H9 (cell line): ENCODE measurements at regions not wholly inside any gene's neighbourhood (a gene's known extent, or its start where the extent isn't known, plus 50 kb on each side); places are given as distances from the start of the nearest gene placed in this dataset.

Experiments used
- DNase-seq: peaks from one replicate; pipeline ENCODE4 v3.0.0-alpha.2; 2017
- H2AFZ ChIP-seq: one replicate; pipeline ENCODE4 v1.6.1; 2013; ENCODE audit warnings: mild to moderate bottlenecking, low read length, control low read depth, moderate library complexity
- H2AK5ac ChIP-seq: 2 replicates; pipeline ENCODE4 v1.6.1; 2013; ENCODE audit warnings: low read length, control low read depth, mixed read lengths; ENCODE audit not compliant: insufficient read length
- H2BK120ac ChIP-seq: one replicate; pipeline ENCODE4 v1.6.1; 2013; ENCODE audit warnings: low read depth, mild to moderate bottlenecking, low read length, control low read depth, inconsistent platforms; ENCODE audit not compliant: poor library complexity, severe bottlenecking
- H2BK12ac ChIP-seq: 2 replicates; pipeline ENCODE4 v1.6.1; 2013; ENCODE audit warnings: low read length, control low read depth, mixed read lengths, low read depth; ENCODE audit not compliant: insufficient read length
- H2BK15ac ChIP-seq: 2 replicates; pipeline ENCODE4 v1.6.1; 2013; ENCODE audit warnings: low read depth, low read length, control low read depth
- H2BK20ac ChIP-seq: one replicate; pipeline ENCODE4 v1.6.1; 2013; ENCODE audit warnings: low read depth, mild to moderate bottlenecking, low read length, control low read depth, inconsistent platforms; ENCODE audit not compliant: poor library complexity, severe bottlenecking
- H2BK5ac ChIP-seq: 2 replicates; pipeline ENCODE4 v1.6.1; 2013; ENCODE audit warnings: low read length, control low read depth, mixed read lengths; ENCODE audit not compliant: insufficient read length
- H3K14ac ChIP-seq: 2 replicates; pipeline ENCODE4 v1.6.1; 2013; ENCODE audit warnings: low read length, control low read depth; ENCODE audit not compliant: insufficient read depth
- H3K18ac ChIP-seq: 2 replicates; pipeline ENCODE4 v1.6.1; 2013; ENCODE audit warnings: low read depth, mild to moderate bottlenecking, mixed read lengths, low read length, control low read depth; ENCODE audit not compliant: insufficient read length
- H3K23ac ChIP-seq: 2 replicates; pipeline ENCODE4 v1.6.1; 2013; ENCODE audit warnings: low read length, control low read depth, mixed read lengths, low read depth; ENCODE audit not compliant: insufficient read length
- H3K23me2 ChIP-seq: 2 replicates; pipeline ENCODE4 v1.6.1; 2013; ENCODE audit warnings: low read depth, mild to moderate bottlenecking, mixed read lengths, low read length, control low read depth; ENCODE audit not compliant: insufficient read length, poor library complexity, severe bottlenecking
- H3K27ac ChIP-seq: 2 replicates; pipeline ENCODE4 v1.5.1; 2013; ENCODE audit warnings: low read length, control low read depth, mixed read lengths, low read depth; ENCODE audit not compliant: insufficient read length
- H3K27me3 ChIP-seq: 2 replicates; pipeline ENCODE4 v1.6.1; 2013; ENCODE audit warnings: low read length, control low read depth, inconsistent platforms; ENCODE audit not compliant: insufficient read depth
- H3K4ac ChIP-seq: 2 replicates; pipeline ENCODE4 v1.6.1; 2013; ENCODE audit warnings: low read depth, mild to moderate bottlenecking, control low read depth, inconsistent platforms, low read length, moderate library complexity
- H3K4me1 ChIP-seq: 2 replicates; pipeline ENCODE4 v1.6.1; 2013; ENCODE audit warnings: low read length, control low read depth, inconsistent platforms; ENCODE audit not compliant: insufficient read depth
- H3K4me2 ChIP-seq: 2 replicates; pipeline ENCODE4 v1.6.1; 2013; ENCODE audit warnings: low read length, control low read depth, mixed read lengths; ENCODE audit not compliant: insufficient read length, insufficient read depth
- H3K56ac ChIP-seq: 2 replicates; pipeline ENCODE4 v1.6.1; 2013; ENCODE audit warnings: low read depth, mild to moderate bottlenecking, mixed read lengths, low read length, control low read depth; ENCODE audit not compliant: insufficient read length
- H3K79me1 ChIP-seq: 2 replicates; pipeline ENCODE4 v1.6.1; 2013; ENCODE audit warnings: low read depth, mild to moderate bottlenecking, moderate library complexity, low read length, control low read depth, inconsistent platforms; ENCODE audit not compliant: insufficient read depth, poor library complexity, severe bottlenecking
- H3K79me2 ChIP-seq: 2 replicates; pipeline ENCODE4 v1.6.1; 2013; ENCODE audit warnings: low read length, control low read depth, inconsistent platforms; ENCODE audit not compliant: insufficient read depth
- H3K9ac ChIP-seq: 2 replicates; pipeline ENCODE4 v1.6.1; 2013; ENCODE audit warnings: low read length, control low read depth, mixed read lengths; ENCODE audit not compliant: insufficient read length; ENCODE audit errors: extremely low read depth
- H3K9me3 ChIP-seq: one replicate; pipeline ENCODE4 v1.6.1; 2013; ENCODE audit warnings: low read depth, low read length, inconsistent platforms; ENCODE audit not compliant: control insufficient read depth
- H3T11ph ChIP-seq: one replicate; pipeline ENCODE4 v1.6.1; 2013; ENCODE audit warnings: mild to moderate bottlenecking, low read length, control low read depth, inconsistent platforms
- H4K20me1 ChIP-seq: one replicate; pipeline ENCODE4 v1.6.1; 2013; ENCODE audit not compliant: control insufficient read depth, insufficient read length, insufficient read depth
- H4K5ac ChIP-seq: 2 replicates; pipeline ENCODE4 v1.6.1; 2013; ENCODE audit warnings: low read depth, mild to moderate bottlenecking, mixed read lengths, low read length, control low read depth; ENCODE audit not compliant: insufficient read length
- H4K8ac ChIP-seq: replicated peaks from 2 replicates; pipeline ENCODE4 v1.6.1; 2013; ENCODE audit warnings: low read length, control low read depth, mixed read lengths, low read depth; ENCODE audit not compliant: insufficient read length
- H4K91ac ChIP-seq: 2 replicates; pipeline ENCODE4 v1.6.1; 2013; ENCODE audit warnings: low read depth, mild to moderate bottlenecking, moderate library complexity, mixed read lengths, low read length, control low read depth; ENCODE audit not compliant: insufficient read length
- H3K27ac Mint-ChIP-seq, 3 experiments: 2 replicates in 2 of 3; 3 replicates in 1 of 3; pipeline ENCODE4 v1.8.0; 2020 to 2021; ENCODE audit warnings: mixed read lengths in 3 of 3, mild to moderate bottlenecking in 1 of 3, moderate library complexity in 1 of 3
- H3K27me3 Mint-ChIP-seq: 2 replicates; pipeline ENCODE4 v1.8.0; 2021; ENCODE audit warnings: low read depth, mild to moderate bottlenecking, moderate library complexity, mixed read lengths
- H3K36me3 Mint-ChIP-seq, 3 experiments: 2 replicates in 2 of 3; 3 replicates in 1 of 3; pipeline ENCODE4 v1.8.0; 2020 to 2021; ENCODE audit warnings: low read depth in 3 of 3, mixed read lengths in 3 of 3; ENCODE audit not compliant: insufficient read depth in 1 of 3
- H3K4me1 Mint-ChIP-seq, 2 experiments: 2 replicates each; pipeline ENCODE4 v1.8.0; 2020; ENCODE audit warnings: mixed read lengths in 2 of 2
- H3K4me3 Mint-ChIP-seq, 2 experiments: 2 replicates in 1 of 2; 3 replicates in 1 of 2; pipeline ENCODE4 v1.8.0; 2020 to 2021; ENCODE audit warnings: mild to moderate bottlenecking in 2 of 2, mixed read lengths in 2 of 2, moderate library complexity in 1 of 2
- H3K9me3 Mint-ChIP-seq, 2 experiments: 2 replicates in 1 of 2; 3 replicates in 1 of 2; pipeline ENCODE4 v1.8.0; 2020; ENCODE audit warnings: mild to moderate bottlenecking in 2 of 2, mixed read lengths in 2 of 2, moderate library complexity in 1 of 2
- WGBS: extraction: QIAGEN DNeasy Blood & Tissue Kit; methylation state at CpG from one replicate; pipeline ENCODE4 v1.1.7; 2013; ENCODE audit warnings: missing lambda C conversion rate, low lambda C conversion rate, mixed read lengths; ENCODE audit not compliant: insufficient read length; ENCODE audit errors: extremely low coverage; 5-methylcytosine and 5-hydroxymethylcytosine counted together
- TF ChIP-seq, protein P1 (sequence below): fragments of 200-600 bp; sonication (generic); conservative IDR thresholded peaks from 3 replicates; pipeline ENCODE4 v1.8.0; 2021; ENCODE audit warnings: antibody characterized with exemption, mild to moderate bottlenecking

GRCh38 chr9:70477146-70477745 is 62.8 kb upstream of the KLF9 start:
- Mint-ChIP-seq H3K27ac (no peak overlapping the region), H3K27me3 (peaks cover 9% of the 10 kb centered on the region), H3K4me1 (peaks cover 21 to 22% of the 10 kb centered on the region in 2 experiments), H3K9me3 (no peaks in the 10 kb centered on the region), H3K36me3 (no peaks in the 10 kb centered on the region), H3K4me3 (no peak overlapping the region)
- Histone ChIP-seq H3K4me1 (peaks cover 8% of the 10 kb centered on the region; the same call in 1 of the 2 replicates), H3K79me2 (no peaks in the 10 kb centered on the region), H4K8ac (no peak overlapping the region), H3K4ac (no peak overlapping the region), H3K79me1 (no peaks in the 10 kb centered on the region), H2AK5ac (no peak overlapping the region), H4K5ac (no peak overlapping the region), H2BK5ac (no peak overlapping the region), H3T11ph (no peak overlapping the region), H3K9me3 (no peaks in the 10 kb centered on the region), H4K91ac (no peak overlapping the region), H3K56ac (no peak overlapping the region), H3K9ac (no peak overlapping the region), H3K23ac (no peak overlapping the region), H3K27me3 (no peaks in the 10 kb centered on the region), H3K4me2 (no peak overlapping the region), H3K27ac (no peak overlapping the region), H3K23me2 (no peaks in the 10 kb centered on the region), H2AFZ (no peak overlapping the region), H2BK120ac (no peak overlapping the region), H4K20me1 (no peaks in the 10 kb centered on the region), H3K14ac (no peak overlapping the region), H3K18ac (no peak overlapping the region), H2BK20ac (no peak overlapping the region), H2BK15ac (no peak overlapping the region), H2BK12ac (no peak overlapping the region)
- DNase-seq = no peak
- TF ChIP-seq, protein P1, sequence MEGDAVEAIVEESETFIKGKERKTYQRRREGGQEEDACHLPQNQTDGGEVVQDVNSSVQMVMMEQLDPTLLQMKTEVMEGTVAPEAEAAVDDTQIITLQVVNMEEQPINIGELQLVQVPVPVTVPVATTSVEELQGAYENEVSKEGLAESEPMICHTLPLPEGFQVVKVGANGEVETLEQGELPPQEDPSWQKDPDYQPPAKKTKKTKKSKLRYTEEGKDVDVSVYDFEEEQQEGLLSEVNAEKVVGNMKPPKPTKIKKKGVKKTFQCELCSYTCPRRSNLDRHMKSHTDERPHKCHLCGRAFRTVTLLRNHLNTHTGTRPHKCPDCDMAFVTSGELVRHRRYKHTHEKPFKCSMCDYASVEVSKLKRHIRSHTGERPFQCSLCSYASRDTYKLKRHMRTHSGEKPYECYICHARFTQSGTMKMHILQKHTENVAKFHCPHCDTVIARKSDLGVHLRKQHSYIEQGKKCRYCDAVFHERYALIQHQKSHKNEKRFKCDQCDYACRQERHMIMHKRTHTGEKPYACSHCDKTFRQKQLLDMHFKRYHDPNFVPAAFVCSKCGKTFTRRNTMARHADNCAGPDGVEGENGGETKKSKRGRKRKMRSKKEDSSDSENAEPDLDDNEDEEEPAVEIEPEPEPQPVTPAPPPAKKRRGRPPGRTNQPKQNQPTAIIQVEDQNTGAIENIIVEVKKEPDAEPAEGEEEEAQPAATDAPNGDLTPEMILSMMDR = no peak
- no CpG with 5 or more reads among the region's 5 CpGs for WGBS
